ENCODE measurements at regions not wholly inside any gene's neighbourhood (a gene's known extent, or its start where the extent isn't known, plus 50 kb on each side); places are given as distances from the start of the nearest gene placed in this dataset.

GRCh38 chr15:70362886-70363285 is 265.2 kb upstream of the TLE3 start:
- TF ChIP-seq ZNF274 (IDR thresholded peaks at IDR 0.05; ENCODE audit: low read depth, low read length) = no peak
- H3K4me3 ChIP-seq (ENCODE audit: low read length) = no peak overlapping the region

- no peak for TF ChIP-seq ZNF274 (IDR thresholded peaks at IDR 0.05; ENCODE audit: low read depth, low read length)
- no peak overlapping the region for H3K4me3 ChIP-seq (ENCODE audit: low read length)
These were observed 264.6 kb upstream of the TLE3 start for GRCh38 chr15:70362350-70362749.

DNA sequence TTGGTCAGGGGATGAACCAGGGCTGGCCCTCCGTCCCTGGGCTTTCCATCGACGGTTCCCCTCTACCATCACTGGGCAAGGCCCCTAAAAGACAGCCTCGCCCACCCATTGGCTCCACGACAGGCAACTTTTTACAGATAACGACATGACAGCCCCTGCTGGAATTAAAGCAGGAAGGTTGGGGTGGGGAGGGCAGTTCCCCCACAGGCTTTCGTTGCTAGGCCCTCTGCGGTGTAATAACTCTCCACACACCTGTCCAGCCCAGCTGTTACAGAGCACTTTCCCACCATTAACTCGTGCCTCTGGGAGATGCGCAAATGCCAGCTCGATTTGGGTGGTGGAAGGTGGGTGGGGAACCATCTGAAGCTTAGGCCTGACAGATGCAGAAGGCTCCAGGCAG is 264.2 kb upstream of the TLE3 start:
- no peak for TF ChIP-seq ZNF274 (IDR thresholded peaks at IDR 0.05; ENCODE audit: low read depth, low read length)
- no peak overlapping the region for H3K4me3 ChIP-seq (ENCODE audit: low read length)

- no peak overlapping the region for H3K4me3 ChIP-seq (ENCODE audit: low read length)
- TF ChIP-seq ZNF274 (IDR thresholded peaks at IDR 0.05; ENCODE audit: low read depth, low read length) = no peak
These were observed 263.4 kb upstream of the TLE3 start for GRCh38 chr15:70361106-70361505.

DNA sequence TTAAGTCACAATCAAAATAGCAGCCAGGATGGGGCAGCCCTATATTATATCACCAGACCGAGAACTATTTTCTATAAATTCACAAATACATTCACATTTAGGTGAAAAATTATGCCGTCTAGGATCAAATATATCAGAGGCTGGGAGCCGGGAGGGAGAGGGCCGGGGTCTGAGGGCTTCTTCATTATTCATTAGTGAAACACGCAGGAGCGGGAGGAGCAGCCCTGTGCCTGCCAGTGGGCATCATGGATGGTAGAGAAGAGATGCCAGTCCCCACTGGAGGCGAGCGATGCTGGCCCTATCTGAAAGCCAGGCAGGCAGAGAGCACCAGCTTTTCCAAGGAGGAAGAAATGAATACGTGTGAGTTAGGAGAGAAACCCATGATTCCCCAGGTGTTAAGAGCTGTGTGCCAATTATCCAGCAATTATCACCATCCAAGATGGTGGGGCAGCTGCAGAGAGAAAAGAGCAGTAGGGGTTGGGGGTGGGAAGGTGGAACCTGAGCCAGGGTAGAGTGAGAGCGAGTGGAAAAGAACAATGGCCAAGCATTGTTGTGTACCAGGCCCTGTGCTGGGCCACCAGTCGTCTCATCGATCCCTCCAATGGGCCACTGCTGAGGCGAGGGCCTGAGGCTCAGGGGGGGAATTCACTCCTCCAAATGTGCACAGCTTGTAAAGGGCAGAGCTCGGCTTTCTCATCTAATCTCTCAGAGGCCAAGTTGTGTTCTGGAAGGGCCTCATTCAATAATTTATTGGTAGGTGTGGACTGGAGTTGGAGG is 261.3 kb upstream of the TLE3 start:
- H3K4me3 ChIP-seq (ENCODE audit: low read length) = no peak overlapping the region
- TF ChIP-seq ZNF274 (IDR thresholded peaks at IDR 0.05; ENCODE audit: low read depth, low read length) = no peak

DNA sequence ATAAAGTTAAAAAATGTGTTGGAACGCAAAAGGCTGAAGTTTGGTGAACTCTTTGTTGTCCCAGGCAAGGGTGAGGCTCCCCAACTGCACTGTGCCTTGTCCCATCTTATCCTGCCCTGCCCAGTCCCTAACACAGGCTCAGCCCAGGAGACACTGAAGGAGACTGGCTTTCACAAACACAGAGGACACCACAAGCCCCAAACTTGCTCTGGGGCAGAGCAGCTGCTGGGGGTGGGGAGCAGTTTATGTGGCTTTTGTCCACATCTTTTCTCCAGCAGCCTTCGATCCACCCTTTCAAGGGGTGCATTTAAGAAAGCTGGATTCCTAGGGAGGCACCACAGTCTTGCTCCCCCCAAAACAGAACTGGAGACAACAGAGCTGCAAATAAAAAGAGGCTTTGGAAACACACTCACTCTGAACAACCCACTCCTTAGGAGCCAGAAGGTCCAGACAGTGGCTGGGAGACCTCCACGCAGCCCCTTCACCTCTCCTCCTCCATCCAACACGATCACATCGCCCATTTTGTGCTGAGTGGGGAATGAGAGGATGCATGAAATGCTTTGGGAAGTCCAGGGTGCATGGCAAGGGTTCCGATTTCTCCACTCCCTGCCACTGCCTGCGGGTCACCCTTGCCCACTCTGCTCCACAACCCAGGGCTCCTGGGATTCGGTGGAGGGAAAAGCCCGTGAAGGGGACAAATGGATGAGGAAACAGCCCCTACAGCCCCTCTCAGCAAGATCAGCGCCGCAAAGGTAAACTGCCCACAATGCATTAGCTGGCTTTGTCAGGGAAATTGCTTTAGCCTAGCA is 260.5 kb upstream of the TLE3 start:
- no peak for TF ChIP-seq ZNF274 (IDR thresholded peaks at IDR 0.05; ENCODE audit: low read depth, low read length)
- H3K4me3 ChIP-seq (ENCODE audit: low read length) = no peak overlapping the region

- TF ChIP-seq ZNF274 (IDR thresholded peaks at IDR 0.05; ENCODE audit: low read depth, low read length) = no peak
- no peak overlapping the region for H3K4me3 ChIP-seq (ENCODE audit: low read length)
These were observed 259.7 kb upstream of the TLE3 start for GRCh38 chr15:70357453-70357852.

GRCh38 chr15:70356919-70357318 is 259.2 kb upstream of the TLE3 start:
- H3K4me3 ChIP-seq (ENCODE audit: low read length) = no peak overlapping the region
- TF ChIP-seq ZNF274 (IDR thresholded peaks at IDR 0.05; ENCODE audit: low read depth, low read length) = no peak

DNA sequence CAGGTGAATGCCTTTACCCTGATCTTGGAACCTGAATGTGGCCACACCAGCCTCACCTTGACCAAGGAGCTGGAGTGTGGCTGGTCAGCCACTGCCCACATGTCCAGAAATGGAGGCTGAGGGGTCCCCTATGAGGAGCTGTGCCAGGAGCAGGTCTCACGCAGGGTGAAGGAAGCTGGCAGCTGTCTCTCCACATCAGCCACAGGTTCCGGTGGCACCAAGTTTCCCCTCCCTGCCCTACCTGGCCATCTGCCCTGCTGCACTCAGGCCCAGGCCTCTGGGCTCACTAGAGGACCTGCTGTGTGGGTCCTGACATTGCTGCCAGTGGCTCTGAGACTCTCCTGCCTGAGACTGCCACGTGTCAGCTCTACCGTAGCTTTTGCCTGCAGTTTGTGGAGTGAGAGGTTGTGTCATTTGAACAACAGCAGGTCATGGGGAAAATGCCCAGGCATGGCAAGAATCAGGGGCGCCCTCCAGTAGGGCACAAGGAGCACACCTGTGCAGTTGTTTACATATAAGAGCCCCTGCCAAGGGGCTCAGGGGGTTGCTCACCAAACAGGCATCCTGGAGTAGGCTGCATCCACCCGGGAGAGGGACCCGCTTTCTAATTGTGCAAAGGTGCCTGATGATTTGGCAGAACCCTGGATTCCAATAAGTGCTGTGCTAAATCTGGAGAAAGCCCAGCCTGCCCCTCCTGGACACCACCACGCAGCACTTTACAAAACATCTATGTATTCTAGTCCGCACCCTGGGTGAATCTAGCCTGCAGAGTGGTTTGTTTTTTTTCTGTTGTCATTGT is 258.5 kb upstream of the TLE3 start:
- TF ChIP-seq ZNF274 (IDR thresholded peaks at IDR 0.05; ENCODE audit: low read depth, low read length) = no peak
- H3K4me3 ChIP-seq (ENCODE audit: low read length) = no peak overlapping the region

GRCh38 chr15:70355275-70355795 is 257.6 kb upstream of the TLE3 start:
- no peak for TF ChIP-seq ZNF274 (IDR thresholded peaks at IDR 0.05; ENCODE audit: low read depth, low read length)
- no peak overlapping the region for H3K4me3 ChIP-seq (ENCODE audit: low read length)

- no peak for TF ChIP-seq ZNF274 (IDR thresholded peaks at IDR 0.05; ENCODE audit: low read depth, low read length)
- no peak overlapping the region for H3K4me3 ChIP-seq (ENCODE audit: low read length)
These were observed 256.7 kb upstream of the TLE3 start for GRCh38 chr15:70354346-70354905.

DNA sequence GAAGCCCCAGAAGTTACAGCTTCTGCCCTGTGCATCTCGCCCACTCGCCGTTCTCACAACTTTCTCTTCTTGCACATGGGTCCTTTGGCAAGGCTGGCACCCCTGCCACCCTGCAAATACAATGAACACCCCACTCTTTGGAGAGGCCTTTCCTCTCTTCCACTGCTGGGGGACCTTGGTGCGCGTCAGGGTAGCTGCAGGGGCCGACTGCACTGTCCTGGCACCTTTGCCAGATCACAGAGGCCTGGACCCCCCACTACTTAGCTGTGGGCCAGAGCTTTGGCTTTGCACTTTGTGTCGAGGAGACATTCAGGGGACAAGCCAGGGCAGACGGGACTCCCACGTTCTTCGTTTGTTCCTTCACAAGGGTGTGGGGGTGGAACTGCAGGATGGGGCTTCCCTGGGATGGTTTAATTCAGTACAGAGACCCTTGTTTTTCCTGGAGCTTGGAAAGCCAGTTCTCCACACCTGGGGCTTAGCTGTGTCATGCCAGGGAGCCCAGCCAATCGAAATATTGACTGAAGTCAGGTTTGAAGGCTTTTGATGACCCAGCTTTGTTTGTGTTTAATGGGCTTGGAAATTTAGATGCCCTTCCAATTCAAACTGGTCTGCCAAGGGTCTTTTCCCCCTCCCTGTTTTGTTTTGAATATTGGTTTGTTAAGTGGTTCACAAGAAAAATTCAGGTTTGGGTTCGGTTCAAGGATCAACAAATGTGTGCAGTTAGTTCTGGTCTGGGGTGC is 256.1 kb upstream of the TLE3 start:
- H3K4me3 ChIP-seq (ENCODE audit: low read length) = no peak overlapping the region
- no peak for TF ChIP-seq ZNF274 (IDR thresholded peaks at IDR 0.05; ENCODE audit: low read depth, low read length)
